ENCODE measurements at regions not wholly inside any gene's neighbourhood (a gene's known extent, or its start where the extent isn't known, plus 50 kb on each side); places are given as distances from the start of the nearest gene placed in this dataset.

DNA sequence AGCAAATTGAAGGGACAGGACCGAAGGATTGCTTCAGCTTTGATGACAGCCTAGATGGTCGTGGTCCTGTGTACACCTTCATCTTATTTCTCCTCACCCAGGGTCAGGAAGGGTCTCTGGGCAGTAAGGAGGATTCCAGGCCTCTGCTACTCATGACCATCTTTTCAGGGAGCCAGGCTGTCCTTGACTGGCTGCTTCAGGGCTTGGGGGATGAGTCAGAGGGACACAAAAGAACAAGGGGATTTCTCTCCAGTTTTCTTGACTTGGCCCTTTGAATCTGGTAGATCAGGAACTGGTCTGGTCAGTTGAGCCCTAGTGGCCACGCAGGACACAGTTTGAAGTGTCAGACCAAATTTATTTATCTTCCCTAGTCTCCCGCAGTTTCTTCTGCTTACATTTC, 402.1 kb upstream of the CHD6 start:
- no peak overlapping the region for H3K27ac Mint-ChIP-seq
- POLR2A ChIA-PET, result no interaction called here
- H3K4me3 Mint-ChIP-seq, result no peak overlapping the region
- ATAC-seq (ENCODE audit: low read depth), result no peak
- H3K36me3 Mint-ChIP-seq, result no peaks in the 10 kb centered on the region
- no peaks in the 10 kb centered on the region for H3K27me3 Mint-ChIP-seq
- peaks cover 2% of the 10 kb centered on the region for H3K9me3 Mint-ChIP-seq
- DNase-seq, result no peak
- H3K4me1 Mint-ChIP-seq, result no peaks in the 10 kb centered on the region

DNA sequence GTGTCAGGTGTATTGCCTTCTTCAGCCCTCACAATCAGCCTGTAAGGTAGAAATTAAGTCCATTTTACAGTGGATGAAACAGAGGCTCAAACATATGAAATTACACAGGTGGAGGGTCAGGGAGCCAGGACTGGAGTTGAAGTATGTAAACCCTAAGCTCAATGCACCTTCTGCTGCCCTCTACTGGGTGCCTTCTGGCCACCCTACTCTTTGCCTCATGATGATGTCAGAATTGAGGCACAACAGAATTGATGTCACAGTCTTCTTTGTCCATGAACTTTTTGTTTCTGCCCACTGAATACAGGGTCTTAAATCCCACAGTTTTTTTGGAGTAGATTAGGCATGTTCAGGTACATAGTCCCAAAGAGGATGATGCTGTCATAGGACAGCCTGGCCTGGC, 400.8 kb upstream of the CHD6 start:
- ATAC-seq (ENCODE audit: low read depth), result no peak
- H3K9me3 Mint-ChIP-seq, result peaks cover 2% of the 10 kb centered on the region
- no peak overlapping the region for H3K27ac Mint-ChIP-seq
- no peak for DNase-seq
- H3K4me3 Mint-ChIP-seq, result no peak overlapping the region
- no peaks in the 10 kb centered on the region for H3K27me3 Mint-ChIP-seq
- no peaks in the 10 kb centered on the region for H3K4me1 Mint-ChIP-seq
- POLR2A ChIA-PET, result no interaction called here
- H3K36me3 Mint-ChIP-seq, result no peaks in the 10 kb centered on the region

DNA sequence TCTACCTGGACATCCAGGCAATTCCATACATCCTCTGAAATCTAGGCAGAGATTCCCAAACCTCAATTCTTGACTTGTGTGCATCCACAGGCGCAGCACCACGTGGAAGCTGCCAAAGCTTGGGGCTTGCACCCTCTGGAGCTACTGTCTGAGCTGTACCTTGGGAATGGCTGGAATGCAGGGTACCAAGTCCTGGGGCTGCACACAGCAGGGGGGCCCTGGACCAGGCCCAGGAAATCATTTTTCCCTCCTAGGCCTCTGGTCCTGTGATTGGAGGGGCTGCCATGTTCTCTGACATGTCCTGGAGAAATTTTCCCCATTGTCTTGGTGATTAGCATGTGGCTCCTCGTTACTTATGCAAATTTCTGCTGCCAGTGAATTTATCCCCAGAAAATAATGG, 391.9 kb upstream of the CHD6 start:
- Mint-ChIP-seq H3K27ac (no peak overlapping the region), H3K27me3 (no peaks in the 10 kb centered on the region), H3K4me1 (no peaks in the 10 kb centered on the region), H3K9me3 (peaks cover 7% of the 10 kb centered on the region), H3K36me3 (no peaks in the 10 kb centered on the region), H3K4me3 (no peak overlapping the region)
- DNase-seq, result no peak
- POLR2A ChIA-PET, result no interaction called here
- ATAC-seq (ENCODE audit: low read depth), result no peak

DNA sequence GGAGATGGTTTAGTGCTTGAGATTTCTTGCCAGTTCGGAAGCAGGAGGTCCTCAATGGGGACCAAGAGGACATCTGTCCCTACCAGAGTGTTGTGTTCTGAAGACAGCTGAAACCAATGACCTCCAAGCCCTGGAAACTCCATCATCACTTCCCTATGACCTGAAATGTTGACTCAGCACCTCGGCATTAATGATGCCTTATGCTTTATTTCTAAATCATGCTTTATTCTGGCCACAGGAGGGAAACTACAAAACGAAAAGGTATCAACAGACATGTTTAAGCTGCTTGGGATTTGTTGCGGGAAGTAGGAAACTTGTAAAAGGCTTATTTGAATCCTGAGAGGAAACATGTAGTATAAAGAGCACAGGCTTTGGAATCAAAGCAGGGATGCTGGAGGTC, 389.1 kb upstream of the CHD6 start:
- DNase-seq (no peak), ATAC-seq (ENCODE audit: low read depth) (no peak)
- Mint-ChIP-seq H3K4me3 (no peak overlapping the region), H3K27ac (no peak overlapping the region), H3K9me3 (peaks cover 7% of the 10 kb centered on the region), H3K27me3 (no peaks in the 10 kb centered on the region), H3K36me3 (no peaks in the 10 kb centered on the region), H3K4me1 (no peaks in the 10 kb centered on the region)
- POLR2A ChIA-PET, result no interaction called here

DNA sequence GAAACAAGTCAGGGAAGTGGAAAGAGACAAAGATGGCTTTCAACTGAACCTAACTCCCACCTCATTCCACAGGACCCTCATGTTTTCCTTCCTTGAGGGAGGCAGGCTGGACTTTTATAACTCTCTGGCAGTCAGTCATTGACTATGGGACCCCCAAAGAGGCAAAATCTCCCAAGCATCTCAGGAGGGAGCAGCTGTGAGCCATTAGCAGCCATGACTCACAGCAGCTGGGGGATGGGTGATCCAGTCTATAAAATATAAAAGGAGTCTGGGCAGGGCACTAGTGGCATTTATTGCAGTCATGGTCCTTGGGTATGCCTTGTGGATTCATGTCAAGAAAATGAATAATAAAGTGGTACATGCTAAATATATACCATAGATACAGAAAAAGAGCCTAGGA, 387.0 kb upstream of the CHD6 start:
- POLR2A ChIA-PET, result no interaction called here
- no peaks in the 10 kb centered on the region for H3K36me3 Mint-ChIP-seq
- no peaks in the 10 kb centered on the region for H3K4me1 Mint-ChIP-seq
- DNase-seq, result no peak
- no peak for ATAC-seq (ENCODE audit: low read depth)
- no peak overlapping the region for H3K27ac Mint-ChIP-seq
- H3K9me3 Mint-ChIP-seq, result peaks cover 2% of the 10 kb centered on the region
- no peak overlapping the region for H3K4me3 Mint-ChIP-seq
- H3K27me3 Mint-ChIP-seq, result no peaks in the 10 kb centered on the region

DNA sequence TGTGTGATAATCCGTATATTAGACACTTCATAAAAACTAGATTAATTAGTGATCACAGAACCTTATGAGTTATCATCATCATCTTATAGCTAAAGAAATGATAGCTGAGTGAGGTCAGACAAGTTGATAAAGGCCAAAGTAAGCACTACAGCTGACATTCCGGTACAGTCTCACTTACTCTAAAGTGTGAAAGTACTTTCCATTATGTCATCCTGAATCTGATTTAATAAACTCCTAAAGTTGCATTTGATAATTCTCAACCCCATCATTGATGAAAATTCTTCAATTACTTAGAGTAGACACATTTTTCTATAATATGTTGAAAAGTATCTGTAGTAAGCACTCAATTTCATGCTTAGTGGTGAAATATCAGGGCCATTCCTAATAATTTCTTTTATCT, 385.2 kb upstream of the CHD6 start:
- ATAC-seq (ENCODE audit: low read depth) (no peak), DNase-seq (no peak)
- no peak overlapping the region for H3K27ac Mint-ChIP-seq
- H3K27me3 Mint-ChIP-seq, result no peaks in the 10 kb centered on the region
- H3K9me3 Mint-ChIP-seq, result peaks cover 2% of the 10 kb centered on the region
- no peaks in the 10 kb centered on the region for H3K4me1 Mint-ChIP-seq
- H3K36me3 Mint-ChIP-seq, result no peaks in the 10 kb centered on the region
- H3K4me3 Mint-ChIP-seq, result no peak overlapping the region
- POLR2A ChIA-PET, result no interaction called here

DNA sequence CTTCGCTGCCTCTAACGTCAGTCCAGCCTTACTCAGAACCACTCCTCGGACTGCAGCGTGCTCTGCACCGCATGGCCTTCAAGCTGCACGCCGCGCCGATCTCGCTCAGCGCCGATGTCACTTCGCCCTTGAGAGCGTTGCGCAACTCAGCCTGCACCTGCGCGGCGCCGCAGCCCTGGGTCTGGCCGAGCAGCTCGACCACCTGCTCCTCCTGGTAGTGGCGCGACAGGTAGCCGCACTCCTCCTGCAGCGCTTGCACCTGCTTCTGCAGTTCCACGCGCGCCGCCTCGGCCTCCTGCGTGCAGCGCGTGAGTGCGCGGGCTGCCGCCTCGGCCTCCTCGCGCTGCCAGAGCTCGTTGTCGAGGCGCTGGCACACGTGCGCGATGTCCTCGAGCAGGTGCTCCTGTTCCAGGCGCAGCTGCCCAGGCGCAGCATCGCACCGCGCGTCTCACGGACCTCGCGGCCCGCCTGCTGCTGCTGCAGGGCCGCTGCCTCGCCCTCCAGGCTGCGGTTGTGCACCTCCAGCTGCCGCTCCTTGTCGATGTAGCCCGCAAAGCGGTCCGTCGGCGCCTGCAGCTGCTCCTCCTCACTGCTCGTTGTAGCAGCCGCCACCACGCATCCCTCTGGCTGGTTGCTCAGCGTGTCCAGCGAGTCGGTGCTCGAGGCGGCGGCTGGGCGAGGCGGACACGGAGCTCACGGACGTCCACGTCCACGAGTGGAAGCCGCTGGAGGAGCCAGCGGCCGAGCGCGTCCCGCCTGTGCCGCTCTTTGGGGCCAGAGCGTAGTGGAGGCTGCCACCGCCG, 380.6 kb upstream of the CHD6 start:
- H3K36me3 Mint-ChIP-seq, result no peaks in the 10 kb centered on the region
- peaks cover 2% of the 10 kb centered on the region for H3K9me3 Mint-ChIP-seq
- no peak overlapping the region for H3K27ac Mint-ChIP-seq
- POLR2A ChIA-PET, result no interaction called here
- DNase-seq (no peak), ATAC-seq (ENCODE audit: low read depth) (no peak)
- H3K27me3 Mint-ChIP-seq, result no peaks in the 10 kb centered on the region
- no peaks in the 10 kb centered on the region for H3K4me1 Mint-ChIP-seq
- H3K4me3 Mint-ChIP-seq, result no peak overlapping the region

DNA sequence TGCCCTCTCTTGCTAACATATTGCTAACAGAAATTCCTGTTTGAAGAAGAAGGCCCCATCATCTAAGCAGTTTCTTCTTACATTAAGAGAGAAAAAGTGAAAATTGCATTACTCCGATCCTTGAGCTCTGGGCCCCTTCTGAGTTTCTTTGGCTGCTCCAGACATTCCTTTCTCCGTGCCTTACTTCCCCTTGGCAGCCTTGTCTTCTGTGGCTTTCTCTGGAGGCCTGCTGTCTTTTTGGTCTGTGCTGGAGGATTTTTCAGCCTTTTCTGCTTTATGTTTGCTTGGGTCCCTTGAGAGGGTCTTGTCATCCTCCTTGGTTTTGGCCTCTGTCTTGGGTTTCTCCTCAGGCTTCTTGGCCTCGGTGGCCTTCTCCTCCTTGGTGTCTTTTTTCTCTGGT, 378.8 kb upstream of the CHD6 start:
- no peak overlapping the region for H3K27ac Mint-ChIP-seq
- H3K36me3 Mint-ChIP-seq, result no peaks in the 10 kb centered on the region
- POLR2A ChIA-PET, result no interaction called here
- H3K27me3 Mint-ChIP-seq, result no peaks in the 10 kb centered on the region
- H3K4me3 Mint-ChIP-seq, result no peak overlapping the region
- H3K9me3 Mint-ChIP-seq, result peaks cover 2% of the 10 kb centered on the region
- ATAC-seq (ENCODE audit: low read depth) (no peak), DNase-seq (no peak)
- no peaks in the 10 kb centered on the region for H3K4me1 Mint-ChIP-seq

DNA sequence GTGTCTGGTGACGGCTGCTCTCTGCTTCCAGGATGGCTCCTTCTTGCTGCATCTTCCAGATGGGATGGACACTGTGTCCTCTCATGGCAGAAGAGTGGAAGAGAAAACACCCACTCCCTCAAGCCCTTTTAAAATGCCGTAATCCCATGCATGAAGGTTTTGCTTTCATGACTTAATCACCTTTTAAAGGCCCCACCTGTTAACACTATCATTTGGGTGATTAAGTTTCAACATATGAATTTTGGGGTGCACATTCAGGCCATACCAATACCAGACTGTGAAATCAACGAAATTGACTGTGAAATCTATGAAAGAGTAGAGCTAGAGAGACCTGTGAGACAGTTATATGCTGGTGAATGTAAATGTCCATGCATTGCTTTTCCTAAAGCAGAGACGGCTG, 374.3 kb upstream of the CHD6 start:
- ATAC-seq (ENCODE audit: low read depth) (no peak), DNase-seq (no peak)
- Mint-ChIP-seq H3K4me3 (no peak overlapping the region), H3K9me3 (no peaks in the 10 kb centered on the region), H3K36me3 (no peaks in the 10 kb centered on the region), H3K4me1 (no peaks in the 10 kb centered on the region), H3K27me3 (no peaks in the 10 kb centered on the region), H3K27ac (no peak overlapping the region)
- POLR2A ChIA-PET, result no interaction called here

DNA sequence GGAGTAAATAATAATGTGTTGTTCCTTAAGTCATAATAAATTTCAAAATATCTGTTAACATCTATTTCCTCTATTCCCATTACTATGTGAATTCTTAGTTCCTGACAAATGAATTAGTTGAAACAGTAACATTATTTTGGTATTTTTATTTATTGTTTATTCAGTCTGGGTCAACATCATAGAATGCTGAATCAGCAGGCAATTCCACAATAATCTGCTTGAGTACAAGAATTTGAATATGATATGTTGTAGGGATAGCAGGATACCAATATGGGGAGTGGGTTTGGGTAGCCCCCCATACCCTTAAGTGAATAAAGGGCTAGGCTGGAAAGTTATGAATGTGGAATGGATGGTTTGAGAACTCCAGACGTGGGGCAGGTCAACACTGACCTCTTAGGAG, 373.2 kb upstream of the CHD6 start:
- Mint-ChIP-seq H3K27ac (no peak overlapping the region), H3K36me3 (no peaks in the 10 kb centered on the region), H3K27me3 (no peaks in the 10 kb centered on the region), H3K4me3 (no peak overlapping the region), H3K9me3 (no peaks in the 10 kb centered on the region), H3K4me1 (no peaks in the 10 kb centered on the region)
- no peak for DNase-seq
- ATAC-seq (ENCODE audit: low read depth), result no peak
- POLR2A ChIA-PET, result no interaction called here

DNA sequence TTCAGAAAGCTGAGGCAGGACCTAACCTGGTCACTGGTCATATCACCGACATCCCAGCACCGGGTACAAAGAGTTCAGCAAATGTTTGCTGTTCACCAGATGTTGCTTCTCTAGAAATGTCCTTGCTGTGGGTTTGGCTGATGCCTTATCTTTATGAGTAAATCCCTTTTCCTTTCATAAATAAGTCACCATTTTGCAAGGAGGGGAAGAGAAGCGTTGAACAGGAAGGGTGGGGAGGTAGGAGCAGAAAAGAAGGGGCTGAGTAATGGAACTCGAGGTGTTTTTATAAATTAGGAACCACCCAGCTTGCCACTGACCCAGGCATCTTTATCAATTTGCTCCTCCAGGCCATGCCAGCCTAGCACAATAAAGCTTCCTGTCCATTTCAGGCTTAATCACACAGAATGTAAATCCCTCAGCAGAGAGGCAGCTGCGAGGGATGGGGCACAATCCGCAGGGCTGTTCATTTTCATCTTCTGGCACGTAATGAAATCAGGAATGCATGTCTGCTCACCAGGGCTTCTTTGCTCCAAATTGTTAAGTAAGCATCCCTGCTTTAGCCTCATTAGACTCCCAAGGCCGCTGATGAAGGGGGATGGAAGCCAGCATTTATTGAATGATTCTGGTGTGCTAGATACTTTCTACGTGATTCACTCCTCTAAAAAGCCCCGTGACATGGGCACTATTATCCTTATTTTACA, 371.9 kb upstream of the CHD6 start:
- H3K36me3 Mint-ChIP-seq, result no peaks in the 10 kb centered on the region
- H3K9me3 Mint-ChIP-seq, result no peaks in the 10 kb centered on the region

DNA sequence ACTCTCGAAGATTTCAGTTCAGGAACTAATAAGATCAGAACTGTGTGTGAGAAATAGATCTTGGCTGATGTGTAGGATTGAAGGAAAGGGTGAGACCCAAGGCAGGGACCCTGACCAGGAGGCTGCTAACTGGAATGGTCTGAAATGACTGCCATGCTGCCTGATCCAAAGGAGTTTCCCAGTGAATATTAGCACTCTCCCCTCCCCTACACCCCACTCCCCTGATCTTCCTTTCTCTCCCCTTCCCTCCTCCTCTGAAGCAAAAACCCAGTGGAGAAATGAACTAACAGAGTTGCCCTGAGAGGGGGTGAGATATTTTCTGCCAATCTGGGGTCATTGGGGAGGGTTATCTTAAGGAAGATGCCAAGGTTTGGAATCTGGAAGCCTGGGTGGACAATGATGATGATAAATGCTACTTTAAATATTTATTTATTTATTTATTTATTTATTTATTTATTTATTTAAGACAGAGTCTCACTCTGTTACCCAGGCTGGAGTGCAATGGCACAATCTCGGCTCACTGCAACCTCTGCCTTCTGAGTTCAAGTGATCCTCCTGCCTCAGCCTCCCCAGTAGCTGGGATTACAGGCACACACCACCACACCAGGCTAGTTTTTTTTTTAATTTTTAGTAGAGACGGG, 371.0 kb upstream of the CHD6 start:
- POLR2A ChIA-PET, result no interaction called here
- DNase-seq, result no peak
- no peak overlapping the region for H3K27ac Mint-ChIP-seq
- H3K4me3 Mint-ChIP-seq, result no peak overlapping the region
- no peak for ATAC-seq (ENCODE audit: low read depth)
- H3K9me3 Mint-ChIP-seq, result no peaks in the 10 kb centered on the region
- no peaks in the 10 kb centered on the region for H3K36me3 Mint-ChIP-seq
- H3K27me3 Mint-ChIP-seq, result no peaks in the 10 kb centered on the region
- H3K4me1 Mint-ChIP-seq, result no peaks in the 10 kb centered on the region

More for the DNA sequence above, 371.9 kb upstream of the CHD6 start:
- POLR2A ChIA-PET, result no interaction called here
- H3K27ac Mint-ChIP-seq, result no peak overlapping the region
- H3K4me3 Mint-ChIP-seq, result no peak overlapping the region
- H3K27me3 Mint-ChIP-seq, result no peaks in the 10 kb centered on the region
- ATAC-seq (ENCODE audit: low read depth) (no peak), DNase-seq (no peak)
- no peaks in the 10 kb centered on the region for H3K4me1 Mint-ChIP-seq

DNA sequence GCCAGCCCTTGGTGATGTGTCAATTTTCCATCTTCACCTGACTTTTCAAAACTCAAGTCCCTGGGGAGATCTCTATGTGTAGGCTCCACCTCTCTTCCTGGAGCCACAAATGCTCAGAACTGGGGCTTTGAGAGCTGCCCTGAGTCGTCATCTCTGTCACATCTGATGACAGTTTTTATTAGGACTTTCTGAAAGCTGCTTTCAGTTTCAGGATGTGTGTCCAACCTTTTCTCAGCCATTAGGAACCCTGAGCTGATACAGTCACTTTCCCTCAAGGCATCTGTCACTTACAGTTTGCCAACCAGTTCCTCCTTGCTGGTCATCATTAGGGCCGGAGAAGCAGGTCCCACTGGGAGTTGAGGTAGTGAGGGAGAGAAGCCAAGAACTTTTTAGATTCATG, 365.9 kb upstream of the CHD6 start:
- DNase-seq (no peak), ATAC-seq (ENCODE audit: low read depth) (no peak)
- Mint-ChIP-seq H3K9me3 (no peaks in the 10 kb centered on the region), H3K4me3 (no peak overlapping the region), H3K36me3 (no peaks in the 10 kb centered on the region), H3K27ac (no peak overlapping the region), H3K27me3 (no peaks in the 10 kb centered on the region), H3K4me1 (no peaks in the 10 kb centered on the region)
- POLR2A ChIA-PET, result no interaction called here

DNA sequence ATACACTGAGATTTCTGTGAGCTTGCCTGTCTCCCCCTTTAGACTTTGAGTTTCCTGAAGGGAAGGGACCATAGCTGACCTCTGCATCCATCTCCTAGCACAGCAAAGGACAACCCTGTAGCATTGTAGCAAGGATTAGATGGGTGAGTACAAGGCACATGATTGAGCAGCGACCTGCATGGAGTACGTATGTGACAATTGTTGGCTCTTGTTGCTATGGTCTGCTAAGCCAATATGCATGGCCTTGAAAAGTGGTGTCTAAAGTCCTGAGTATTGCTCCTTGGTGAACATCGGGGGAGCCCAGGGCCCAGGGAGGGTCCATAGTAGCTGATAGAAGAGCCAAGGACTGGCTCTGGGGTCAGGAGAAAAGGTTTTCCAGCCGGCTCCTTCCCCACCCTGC, 365.0 kb upstream of the CHD6 start:
- Mint-ChIP-seq H3K4me1 (no peaks in the 10 kb centered on the region), H3K36me3 (no peaks in the 10 kb centered on the region), H3K9me3 (no peaks in the 10 kb centered on the region), H3K4me3 (no peak overlapping the region), H3K27ac (no peak overlapping the region), H3K27me3 (no peaks in the 10 kb centered on the region)
- POLR2A ChIA-PET, result no interaction called here
- no peak for ATAC-seq (ENCODE audit: low read depth)
- DNase-seq, result no peak
